BE2C (cell line): ENCODE measurements at regions not wholly inside any gene's neighbourhood (a gene's known extent, or its start where the extent isn't known, plus 50 kb on each side); places are given as distances from the start of the nearest gene placed in this dataset.

Experiments used
- DNase-seq: peaks from one replicate; pipeline ENCODE4 v3.0.0-alpha.2; 2020
- H3K27me3 ChIP-seq: fragments of 250-450 bp; sonication (Bioruptor Pico); 2 replicates; pipeline ENCODE4 v1.5.1; 2020; ENCODE audit warnings: mild to moderate bottlenecking
- H3K36me3 ChIP-seq: fragments of 250-450 bp; sonication (Bioruptor Pico); 2 replicates; pipeline ENCODE4 v1.5.1; 2020; ENCODE audit warnings: mild to moderate bottlenecking
- H3K4me1 ChIP-seq: fragments of 250-450 bp; sonication (Bioruptor Pico); 2 replicates; pipeline ENCODE4 v1.5.1; 2020
- H3K4me3 ChIP-seq: 2 replicates; pipeline ENCODE4 v1.5.1; 2011; ENCODE audit warnings: low read depth, low read length
- H3K9me3 ChIP-seq: fragments of 250-450 bp; sonication (Bioruptor Pico); 2 replicates; pipeline ENCODE4 v1.5.1; 2020
- TF ChIP-seq, protein P1 (sequence below): IDR thresholded peaks from 2 replicates; pipeline ENCODE4 v1.5.1; 2012; ENCODE audit warnings: mild to moderate bottlenecking, low read depth, low read length

GRCh38 chr2:7289697-7290096, 372.5 kb downstream of the RNF144A start:
- Histone ChIP-seq H3K36me3 (no peaks in the 10 kb centered on the region), H3K9me3 (no peaks in the 10 kb centered on the region), H3K27me3 (no peaks in the 10 kb centered on the region), H3K4me1 (no peaks in the 10 kb centered on the region), H3K4me3 (no peak overlapping the region)
- no peak for DNase-seq
- TF ChIP-seq, protein P1, sequence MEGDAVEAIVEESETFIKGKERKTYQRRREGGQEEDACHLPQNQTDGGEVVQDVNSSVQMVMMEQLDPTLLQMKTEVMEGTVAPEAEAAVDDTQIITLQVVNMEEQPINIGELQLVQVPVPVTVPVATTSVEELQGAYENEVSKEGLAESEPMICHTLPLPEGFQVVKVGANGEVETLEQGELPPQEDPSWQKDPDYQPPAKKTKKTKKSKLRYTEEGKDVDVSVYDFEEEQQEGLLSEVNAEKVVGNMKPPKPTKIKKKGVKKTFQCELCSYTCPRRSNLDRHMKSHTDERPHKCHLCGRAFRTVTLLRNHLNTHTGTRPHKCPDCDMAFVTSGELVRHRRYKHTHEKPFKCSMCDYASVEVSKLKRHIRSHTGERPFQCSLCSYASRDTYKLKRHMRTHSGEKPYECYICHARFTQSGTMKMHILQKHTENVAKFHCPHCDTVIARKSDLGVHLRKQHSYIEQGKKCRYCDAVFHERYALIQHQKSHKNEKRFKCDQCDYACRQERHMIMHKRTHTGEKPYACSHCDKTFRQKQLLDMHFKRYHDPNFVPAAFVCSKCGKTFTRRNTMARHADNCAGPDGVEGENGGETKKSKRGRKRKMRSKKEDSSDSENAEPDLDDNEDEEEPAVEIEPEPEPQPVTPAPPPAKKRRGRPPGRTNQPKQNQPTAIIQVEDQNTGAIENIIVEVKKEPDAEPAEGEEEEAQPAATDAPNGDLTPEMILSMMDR, result no peak

DNA sequence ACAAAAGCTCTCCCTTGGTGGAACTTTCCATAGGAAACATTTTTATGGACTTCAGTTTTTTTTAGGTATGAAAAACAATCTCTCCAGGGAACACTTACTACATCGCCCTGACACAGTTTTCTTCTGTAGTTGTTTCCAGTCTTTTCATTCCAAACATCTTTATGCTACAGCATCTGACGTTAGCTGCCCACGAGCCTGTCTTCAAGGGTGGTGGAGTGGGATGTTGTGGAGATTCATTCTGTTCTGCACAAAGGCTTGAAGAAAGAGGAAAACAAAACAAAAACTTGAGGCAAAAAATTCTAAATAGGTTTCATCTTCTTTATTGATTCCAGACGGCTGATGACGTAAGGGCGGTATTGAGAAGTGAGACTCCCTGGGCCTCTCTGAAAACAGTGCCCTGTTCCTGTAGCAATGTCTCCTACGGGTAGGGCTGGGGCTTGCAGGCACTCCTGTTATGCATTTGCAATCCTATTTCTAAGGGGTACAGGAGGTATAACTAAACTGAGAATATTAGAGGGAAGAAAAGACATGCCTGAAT, 375.0 kb downstream of the RNF144A start:
- no peaks in the 10 kb centered on the region for H3K9me3 ChIP-seq
- H3K4me1 ChIP-seq, result no peaks in the 10 kb centered on the region
- DNase-seq, result no peak
- no peaks in the 10 kb centered on the region for H3K36me3 ChIP-seq
- H3K27me3 ChIP-seq, result no peaks in the 10 kb centered on the region
- TF ChIP-seq, protein P1, result no peak
- H3K4me3 ChIP-seq, result no peak overlapping the region

DNA sequence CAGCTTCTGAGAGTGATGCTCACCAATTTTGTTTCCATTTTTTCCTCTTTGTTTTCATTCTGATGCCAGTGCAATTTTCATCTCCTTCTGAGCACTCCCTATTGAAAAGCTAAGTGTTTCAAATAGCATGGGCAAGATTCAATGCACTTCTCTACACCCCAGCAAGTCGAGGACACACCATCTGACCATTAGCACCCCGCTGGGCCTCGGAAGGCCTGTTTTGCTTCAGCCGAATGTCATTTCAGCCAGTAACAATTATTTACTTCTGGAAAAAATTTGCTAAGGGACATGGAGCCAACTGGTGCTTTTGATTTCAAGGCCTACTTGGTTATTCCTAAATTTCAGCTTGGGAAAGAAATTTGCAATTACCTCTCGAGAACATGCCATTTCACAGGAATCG, 392.4 kb downstream of the RNF144A start:
- no peaks in the 10 kb centered on the region for H3K27me3 ChIP-seq
- H3K4me1 ChIP-seq, result no peaks in the 10 kb centered on the region
- H3K4me3 ChIP-seq, result no peak overlapping the region
- no peak for DNase-seq
- TF ChIP-seq, protein P1, result no peak
- no peaks in the 10 kb centered on the region for H3K36me3 ChIP-seq
- no peaks in the 10 kb centered on the region for H3K9me3 ChIP-seq

GRCh38 chr2:7324706-7325105, 407.5 kb downstream of the RNF144A start:
- TF ChIP-seq, protein P1, result no peak
- Histone ChIP-seq H3K4me1 (no peaks in the 10 kb centered on the region), H3K4me3 (no peak overlapping the region), H3K9me3 (no peaks in the 10 kb centered on the region), H3K27me3 (no peaks in the 10 kb centered on the region), H3K36me3 (no peaks in the 10 kb centered on the region)
- no peak for DNase-seq

GRCh38 chr2:7325186-7325585, 408.0 kb downstream of the RNF144A start:
- TF ChIP-seq, protein P1, result no peak
- H3K4me1 ChIP-seq, result no peaks in the 10 kb centered on the region
- no peaks in the 10 kb centered on the region for H3K9me3 ChIP-seq
- H3K36me3 ChIP-seq, result no peaks in the 10 kb centered on the region
- no peaks in the 10 kb centered on the region for H3K27me3 ChIP-seq
- no peak overlapping the region for H3K4me3 ChIP-seq
- DNase-seq, result no peak

DNA sequence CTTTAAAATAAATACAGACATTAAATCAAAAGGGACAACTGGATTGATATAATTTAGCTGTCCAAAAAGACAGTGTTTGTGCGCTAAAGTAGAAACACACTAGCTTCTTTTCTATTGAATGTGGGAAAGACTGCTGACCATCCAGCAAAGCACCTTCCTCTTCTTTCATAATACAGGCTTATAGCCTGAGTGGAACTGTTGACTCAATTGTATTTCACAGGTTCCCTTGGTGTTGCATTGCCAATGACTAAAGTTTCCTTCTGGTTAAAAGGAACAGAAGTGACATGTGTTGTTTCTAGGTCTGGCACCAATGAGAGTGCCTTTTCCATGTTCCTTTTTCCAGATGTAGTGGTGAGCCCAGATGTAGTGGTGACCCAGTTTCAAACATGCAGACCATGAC, 412.3 kb downstream of the RNF144A start:
- no peak for DNase-seq
- H3K4me3 ChIP-seq, result no peak overlapping the region
- H3K9me3 ChIP-seq, result no peaks in the 10 kb centered on the region
- TF ChIP-seq, protein P1, result no peak
- peaks cover 30% of the 10 kb centered on the region for H3K4me1 ChIP-seq
- H3K36me3 ChIP-seq, result no peaks in the 10 kb centered on the region
- H3K27me3 ChIP-seq, result no peaks in the 10 kb centered on the region
